HG03565 (cell line): ENCODE measurements at regions not wholly inside any gene's neighbourhood (a gene's known extent, or its start where the extent isn't known, plus 50 kb on each side); places are given as distances from the start of the nearest gene placed in this dataset.
A peak's percentile ranks its signal among the peaks of the same experiment; 100 is the strongest.

Experiments
- ATAC-seq: cut with Tn5 transposase; IDR thresholded peaks from one replicate; pipeline ENCODE4 v1.9.1; 2021; ENCODE audit warnings: mild to moderate bottlenecking, moderate library complexity; ENCODE audit not compliant: unreplicated experiment

- ATAC-seq = no peak
Observed at GRCh38 chr5:141753143-141753970, 71.3 kb upstream of the ARAP3 start.

- ATAC-seq = peak; percentile 64
Observed at GRCh38 chr5:141747152-141748141, 65.4 kb upstream of the ARAP3 start.

GRCh38 chr5:141746395-141746794, 64.4 kb upstream of the ARAP3 start:
- ATAC-seq = no peak

GRCh38 chr5:141745390-141745789, 63.4 kb upstream of the ARAP3 start:
- ATAC-seq = no peak

GRCh38 chr5:141743866-141744272, 61.8 kb upstream of the ARAP3 start:
- no peak for ATAC-seq

GRCh38 chr5:141742866-141743851, 61.1 kb upstream of the ARAP3 start:
- no peak for ATAC-seq

- ATAC-seq = no peak
Observed at GRCh38 chr5:141742144-141742543, 60.1 kb upstream of the ARAP3 start.

GRCh38 chr5:141740885-141741284, 58.9 kb upstream of the ARAP3 start:
- ATAC-seq = no peak

GRCh38 chr5:141737535-141737934, 55.5 kb upstream of the ARAP3 start:
- no peak for ATAC-seq

GRCh38 chr5:141735823-141736222, 53.8 kb upstream of the ARAP3 start:
- no peak for ATAC-seq

GRCh38 chr5:141734501-141735229, 52.6 kb upstream of the ARAP3 start:
- ATAC-seq = no peak

- ATAC-seq = no peak
Observed at GRCh38 chr5:141733198-141733597, 51.2 kb upstream of the ARAP3 start.

- no peak for ATAC-seq
Observed at GRCh38 chr5:141732417-141732816, 50.4 kb upstream of the ARAP3 start.
